ENCODE measurements at regions not wholly inside any gene's neighbourhood (a gene's known extent, or its start where the extent isn't known, plus 50 kb on each side); places are given as distances from the start of the nearest gene placed in this dataset.
"Not testable (repeated sequence)": the region's sequence is repeated elsewhere in the genome, so short reads cannot be mapped to it uniquely, and the experiment has no call there.

GRCh38 chr2:57621122-57621663 lies 425.4 kb upstream of the VRK2 start:
- no peak for ATAC-seq

DNA sequence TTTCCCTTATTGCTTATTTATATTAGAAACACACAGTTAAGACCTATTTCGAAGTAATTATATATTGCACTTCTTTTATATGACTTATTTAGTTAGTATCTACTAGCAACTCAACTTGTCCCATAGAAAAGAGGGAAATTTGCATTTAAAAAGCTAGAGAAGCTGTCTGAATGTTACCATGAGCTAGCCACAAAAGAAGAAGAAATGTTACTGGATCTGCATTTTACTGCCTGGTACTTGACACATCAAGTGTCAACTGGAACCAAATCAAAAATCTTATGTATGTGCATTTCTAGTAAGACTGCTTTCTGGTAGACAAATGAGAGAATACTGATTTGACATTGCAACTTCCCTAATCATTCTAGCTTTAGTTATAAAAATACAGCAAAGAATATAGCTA lies 424.6 kb upstream of the VRK2 start:
- ATAC-seq, result no peak

DNA sequence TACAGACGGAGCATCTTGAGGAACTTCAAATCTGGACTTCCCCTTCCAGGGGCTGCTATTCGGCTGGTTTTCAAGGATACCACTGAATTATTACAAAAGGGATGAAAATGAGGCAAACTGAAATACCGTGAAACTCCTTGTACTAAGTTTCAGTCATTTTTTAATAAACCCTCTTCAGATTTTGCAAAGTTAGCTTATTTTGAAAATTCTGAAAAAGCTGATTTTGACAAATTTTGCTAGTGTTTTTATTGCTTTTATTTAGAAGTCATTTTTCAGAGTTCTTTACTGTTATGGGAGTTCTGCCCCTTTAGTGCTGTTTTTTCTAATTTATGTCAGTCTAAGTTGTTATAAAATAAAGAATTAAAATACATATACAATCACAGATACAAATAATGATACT lies 390.4 kb upstream of the VRK2 start:
- no peak for ATAC-seq

GRCh38 chr2:57669570-57669969 lies 377.0 kb upstream of the VRK2 start:
- ATAC-seq, result no peak

GRCh38 chr2:57674025-57674424 lies 372.6 kb upstream of the VRK2 start:
- ATAC-seq, result no peak

DNA sequence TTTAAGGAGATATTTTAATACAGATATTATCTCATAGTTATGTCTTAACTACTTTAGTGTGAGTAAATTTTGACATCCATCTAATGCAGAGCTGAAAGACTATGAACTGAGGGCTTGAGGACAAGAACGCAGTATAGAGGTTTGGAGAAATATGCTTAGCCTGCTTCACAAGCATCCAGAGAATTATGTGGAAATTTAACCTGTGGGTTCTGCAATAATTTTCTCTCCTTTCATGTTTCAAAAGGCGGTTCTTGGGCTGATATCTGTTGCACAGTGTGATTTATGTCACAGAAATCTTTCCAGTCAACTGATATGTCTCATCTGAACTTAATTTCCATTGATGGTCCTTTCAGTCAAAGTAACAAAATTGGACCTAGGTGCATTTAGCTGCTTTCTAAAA lies 371.9 kb upstream of the VRK2 start:
- ATAC-seq, result no peak

- ATAC-seq, result no peak
Measured at GRCh38 chr2:57677296-57677695, 369.3 kb upstream of the VRK2 start.

DNA sequence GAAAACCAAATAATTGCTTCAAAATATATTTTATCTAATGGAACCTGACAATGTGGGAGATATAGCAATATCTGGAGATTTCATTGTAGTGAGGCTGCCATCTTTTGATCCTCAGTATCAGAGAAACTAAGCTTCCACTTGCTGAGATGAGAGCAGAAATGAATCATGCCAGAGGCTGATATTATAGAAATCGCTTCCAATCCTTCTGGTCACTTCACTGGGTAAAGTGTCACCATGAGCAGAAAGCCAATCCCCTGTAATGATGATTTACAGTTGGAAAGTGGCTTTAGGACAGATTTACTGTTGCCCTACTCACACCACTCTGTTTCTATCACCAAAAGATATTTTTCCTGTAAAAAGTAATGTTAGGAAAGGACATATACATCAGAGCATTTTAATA lies 365.0 kb upstream of the VRK2 start:
- ATAC-seq, result no peak

DNA sequence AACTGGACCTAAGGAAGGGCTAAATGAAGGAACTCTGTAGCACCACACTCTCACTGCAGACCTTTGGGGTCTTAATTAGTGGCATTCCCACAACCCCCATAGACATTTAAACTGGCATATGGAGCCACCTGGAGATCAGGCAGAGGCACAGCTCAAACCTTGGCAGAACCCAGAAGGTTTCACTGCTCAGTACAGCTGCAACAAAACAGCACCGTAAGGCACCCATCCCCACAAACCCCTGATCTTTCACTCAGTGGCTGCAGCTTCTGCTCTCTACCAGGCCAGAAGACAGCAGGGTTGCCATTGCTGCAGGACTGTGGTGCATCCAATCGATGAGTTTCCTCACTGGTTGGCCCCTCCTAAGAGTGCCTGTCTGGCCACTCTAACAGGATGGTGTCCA lies 361.6 kb upstream of the VRK2 start:
- no peak for ATAC-seq

GRCh38 chr2:57692395-57692794 lies 354.2 kb upstream of the VRK2 start:
- no peak for ATAC-seq

GRCh38 chr2:57693177-57693576 lies 353.4 kb upstream of the VRK2 start:
- ATAC-seq, result no peak

DNA sequence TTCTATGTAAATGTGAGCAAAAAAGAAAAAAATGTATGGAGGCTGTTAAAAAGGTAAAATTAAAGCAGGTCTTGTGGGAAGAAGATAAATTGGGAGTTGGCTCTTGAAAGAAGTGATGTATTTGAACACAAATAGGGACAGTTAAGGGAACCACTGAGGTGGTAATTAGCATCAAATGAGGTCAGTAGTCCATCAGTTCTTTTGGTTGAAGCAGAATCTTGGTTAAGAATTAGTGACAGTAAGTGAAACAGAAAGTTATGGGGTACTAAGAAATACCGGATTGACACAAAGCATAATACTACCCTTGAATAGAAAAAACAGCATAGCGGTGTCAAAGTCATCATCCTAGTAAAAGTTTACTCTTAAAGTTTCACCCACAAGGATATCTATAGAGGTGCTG lies 352.6 kb upstream of the VRK2 start:
- no peak for ATAC-seq

GRCh38 chr2:57696016-57696415 lies 350.6 kb upstream of the VRK2 start:
- no peak for ATAC-seq

- no peak for ATAC-seq
Measured at GRCh38 chr2:57698392-57698791, 348.2 kb upstream of the VRK2 start.

DNA sequence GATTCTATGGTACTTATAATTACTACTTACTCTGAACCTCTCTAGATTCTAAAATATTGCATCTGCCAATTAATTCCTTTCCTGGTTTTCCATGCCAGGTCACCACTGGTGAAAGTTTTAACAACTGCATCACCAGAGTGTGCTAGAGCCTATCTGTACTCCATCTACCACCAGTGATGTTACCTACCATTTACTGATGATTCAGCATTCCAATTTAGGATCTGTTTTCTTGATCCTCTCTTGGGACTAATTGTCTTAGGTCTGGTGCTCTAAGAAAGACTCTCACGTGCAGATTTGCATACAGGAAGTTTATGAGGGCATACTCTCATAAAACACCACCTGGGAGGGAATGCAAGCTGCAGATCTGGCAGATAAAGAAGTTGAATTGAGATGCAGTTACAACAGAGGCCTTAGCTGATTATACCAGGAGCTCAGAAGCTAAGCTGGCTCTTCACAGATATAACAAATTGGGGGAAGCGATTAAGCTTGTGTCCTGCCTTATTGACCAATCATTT lies 347.6 kb upstream of the VRK2 start:
- ATAC-seq, result no peak

- ATAC-seq, result no peak
Measured at GRCh38 chr2:57701391-57701791, 345.2 kb upstream of the VRK2 start.

- ATAC-seq, result no peak
Measured at GRCh38 chr2:57703407-57703806, 343.2 kb upstream of the VRK2 start.

GRCh38 chr2:57707794-57708193 lies 338.8 kb upstream of the VRK2 start:
- not testable (repeated sequence) for ATAC-seq

GRCh38 chr2:57711991-57712390 lies 334.6 kb upstream of the VRK2 start:
- ATAC-seq, result no peak

- peak; percentile 60 for ATAC-seq
Measured at GRCh38 chr2:57720728-57721627, 325.6 kb upstream of the VRK2 start.

- ATAC-seq, result no peak
Measured at GRCh38 chr2:57725337-57725947, 321.2 kb upstream of the VRK2 start.

DNA sequence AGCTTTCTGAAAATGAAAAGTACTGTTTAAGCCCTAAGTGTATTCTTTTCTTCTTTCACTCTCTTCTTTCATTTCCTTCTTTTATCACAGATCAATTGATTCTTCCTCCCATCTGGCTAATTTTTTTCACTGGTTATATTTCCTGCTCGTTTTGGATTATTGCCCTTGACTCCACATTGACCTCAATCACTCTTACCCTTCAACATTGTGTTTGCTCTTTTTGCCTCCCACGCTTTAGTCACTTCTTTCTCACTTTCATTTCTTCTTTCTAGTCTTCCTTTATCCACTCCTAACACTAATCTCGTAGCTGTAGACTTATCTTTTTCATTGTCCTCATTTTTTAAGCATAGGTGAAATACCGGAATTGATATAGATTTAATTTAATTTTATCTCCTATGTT lies 320.3 kb upstream of the VRK2 start:
- ATAC-seq, result no peak

GRCh38 chr2:57728691-57729090 lies 317.9 kb upstream of the VRK2 start:
- ATAC-seq, result no peak

DNA sequence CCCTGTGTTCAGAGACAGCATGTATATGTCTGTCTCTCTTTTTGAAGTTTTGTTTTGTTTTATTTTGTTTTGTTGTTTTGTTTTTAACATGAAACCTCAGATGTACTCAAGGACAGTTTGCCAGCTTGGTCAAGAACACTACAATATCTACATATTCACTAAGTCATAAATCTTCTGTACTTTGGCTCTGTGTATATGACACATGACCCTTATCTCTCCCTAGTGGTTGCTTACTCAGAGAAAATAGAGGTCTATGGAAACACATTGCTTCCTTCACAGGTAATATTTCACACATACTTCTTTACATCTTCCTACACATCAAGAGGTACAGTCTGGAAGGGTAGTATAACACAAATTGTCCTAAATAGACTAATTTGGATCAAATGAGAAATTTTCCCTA lies 312.6 kb upstream of the VRK2 start:
- ATAC-seq, result no peak
